ENCODE measurements at regions not wholly inside any gene's neighbourhood (a gene's known extent, or its start where the extent isn't known, plus 50 kb on each side); places are given as distances from the start of the nearest gene placed in this dataset.

DNA sequence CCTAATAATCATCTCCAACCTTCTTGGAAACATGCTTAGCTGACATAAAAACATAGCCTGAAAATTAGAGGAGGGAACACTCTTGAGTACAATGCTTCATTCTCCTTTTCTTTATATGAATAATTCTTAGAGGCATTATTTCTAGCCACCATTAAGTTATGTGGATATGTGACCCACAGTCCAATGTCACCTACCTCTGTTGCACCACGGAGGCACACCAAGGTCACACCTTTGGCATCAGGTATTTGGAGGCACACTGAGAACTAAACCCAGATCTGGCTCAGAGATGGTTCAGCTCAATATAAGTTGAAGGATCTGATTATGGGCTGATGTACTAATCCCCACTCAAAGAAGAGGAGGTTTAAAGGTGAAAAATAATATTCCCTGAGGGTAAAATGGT is 385.1 kb downstream of the POM121L12 start:
- no peaks in the 10 kb centered on the region for H3K27me3 ChIP-seq (ENCODE audit: insufficient read depth, insufficient read length)
- no peak overlapping the region for H3K4me3 ChIP-seq (ENCODE audit: insufficient read length, low read depth)
- H3K9me3 ChIP-seq (ENCODE audit: insufficient read depth, low read length): no peaks in the 10 kb centered on the region
- H3K4me1 ChIP-seq (ENCODE audit: insufficient read depth, insufficient read length): no peaks in the 10 kb centered on the region
- no peaks in the 10 kb centered on the region for H3K36me3 ChIP-seq (ENCODE audit: insufficient read depth, insufficient read length, low read length)
- TF ChIP-seq ZNF274 (IDR thresholded peaks at IDR 0.05; ENCODE audit: low read depth, low read length) (no peak), YY1 (IDR thresholded peaks at IDR 0.05; ENCODE audit: insufficient read depth, insufficient read length) (no peak), SUZ12 (IDR thresholded peaks at IDR 0.05; ENCODE audit: extremely low read depth, insufficient read depth, insufficient read length) (no peak)
- H3K9ac ChIP-seq (ENCODE audit: insufficient read length, low read depth): no peak overlapping the region
- DNase-seq (ENCODE audit: low read depth, low spot score): no peak

DNA sequence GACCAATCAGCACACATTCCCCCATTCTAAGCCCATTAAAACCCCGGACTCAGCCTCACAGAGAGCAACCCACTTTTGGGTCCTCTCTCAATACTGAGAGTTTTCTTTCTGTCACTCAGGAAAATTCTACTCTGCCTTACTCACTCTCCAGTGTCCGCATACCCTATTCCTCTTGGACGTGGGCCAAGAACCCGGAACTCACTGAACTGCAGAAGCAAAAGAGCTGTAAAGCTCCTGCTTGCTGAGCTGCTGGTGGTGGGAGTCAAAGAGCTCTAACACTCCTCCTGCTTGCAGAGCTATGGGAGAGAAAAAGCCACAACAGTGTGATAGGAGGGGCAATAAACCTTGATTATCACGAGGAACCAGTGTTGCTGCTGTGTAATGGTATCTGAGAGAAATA is 386.9 kb downstream of the POM121L12 start:
- Histone ChIP-seq H3K4me3 (ENCODE audit: insufficient read length, low read depth) (no peak overlapping the region), H3K27me3 (ENCODE audit: insufficient read depth, insufficient read length) (no peaks in the 10 kb centered on the region)
- DNase-seq (ENCODE audit: low read depth, low spot score): no peak

DNA sequence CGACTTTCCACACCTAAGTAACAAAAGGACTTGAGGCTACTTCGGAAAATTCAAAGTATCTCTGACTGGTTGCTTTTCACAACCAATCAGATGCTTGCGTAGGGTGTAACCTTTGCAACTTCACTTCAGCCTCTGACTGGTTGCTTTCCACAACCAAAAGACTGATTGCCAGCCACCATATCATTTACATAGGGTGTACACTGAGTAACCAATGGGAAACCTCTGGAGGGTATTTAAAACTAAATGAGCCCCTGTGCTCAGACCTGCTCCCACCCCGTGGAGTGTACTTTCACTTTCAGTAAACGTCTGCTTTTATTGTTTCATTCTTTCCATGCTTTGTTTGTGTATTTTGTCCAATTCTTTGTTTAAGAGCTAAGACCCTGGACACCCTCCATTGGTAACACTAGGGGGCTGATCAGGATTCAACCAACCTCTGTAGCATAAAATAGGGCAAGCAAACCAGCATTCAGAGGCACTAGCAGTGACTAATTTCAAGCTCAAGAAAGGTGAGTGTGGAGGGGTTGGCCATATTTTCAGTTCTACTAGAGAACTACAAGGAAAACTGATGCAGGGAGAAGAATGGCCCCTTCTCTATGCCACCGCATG is 390.8 kb downstream of the POM121L12 start:
- DNase-seq (ENCODE audit: low read depth, low spot score): no peak
- H3K9ac ChIP-seq (ENCODE audit: insufficient read length, low read depth): no peak overlapping the region
- no peaks in the 10 kb centered on the region for H3K27me3 ChIP-seq (ENCODE audit: insufficient read depth, insufficient read length)
- H3K36me3 ChIP-seq (ENCODE audit: insufficient read depth, insufficient read length, low read length): no peaks in the 10 kb centered on the region
- H3K4me3 ChIP-seq (ENCODE audit: insufficient read length, low read depth): no peak overlapping the region
- no peaks in the 10 kb centered on the region for H3K4me1 ChIP-seq (ENCODE audit: insufficient read depth, insufficient read length)
- no peaks in the 10 kb centered on the region; the same call in 1 of the 2 replicates for H3K9me3 ChIP-seq (ENCODE audit: insufficient read depth, low read length)
- TF ChIP-seq SUZ12 (IDR thresholded peaks at IDR 0.05; ENCODE audit: extremely low read depth, insufficient read depth, insufficient read length) (no peak), ZNF274 (IDR thresholded peaks at IDR 0.05; ENCODE audit: low read depth, low read length) (no peak), YY1 (IDR thresholded peaks at IDR 0.05; ENCODE audit: insufficient read depth, insufficient read length) (no peak)

More for the DNA sequence above, 386.9 kb downstream of the POM121L12 start:
- no peak for TF ChIP-seq YY1 (IDR thresholded peaks at IDR 0.05; ENCODE audit: insufficient read depth, insufficient read length)
- no peak for TF ChIP-seq SUZ12 (IDR thresholded peaks at IDR 0.05; ENCODE audit: extremely low read depth, insufficient read depth, insufficient read length)
- TF ChIP-seq ZNF274 (IDR thresholded peaks at IDR 0.05; ENCODE audit: low read depth, low read length): no peak
- H3K4me1 ChIP-seq (ENCODE audit: insufficient read depth, insufficient read length): no peaks in the 10 kb centered on the region
- H3K9me3 ChIP-seq (ENCODE audit: insufficient read depth, low read length): no peaks in the 10 kb centered on the region
- no peak overlapping the region for H3K9ac ChIP-seq (ENCODE audit: insufficient read length, low read depth)
- H3K36me3 ChIP-seq (ENCODE audit: insufficient read depth, insufficient read length, low read length): no peaks in the 10 kb centered on the region

DNA sequence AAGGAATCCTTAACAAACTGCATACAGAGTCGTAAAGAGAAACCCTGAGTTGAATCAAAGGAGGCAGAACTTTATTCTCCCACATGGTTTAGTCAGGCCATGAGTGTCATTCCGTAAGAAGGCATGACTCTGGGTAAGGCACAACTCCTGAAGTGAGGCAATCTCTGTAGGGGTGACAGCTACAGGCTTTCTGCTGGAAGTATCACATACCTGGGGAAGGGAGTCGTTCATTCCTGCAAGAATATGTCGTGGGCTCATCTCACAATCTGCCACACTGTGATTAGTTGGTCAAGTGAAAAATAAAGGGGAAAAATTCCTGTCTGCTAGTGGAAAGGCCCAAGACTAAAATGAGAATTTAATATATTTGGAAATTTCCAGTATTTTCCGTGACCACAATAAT is 392.6 kb downstream of the POM121L12 start:
- H3K27me3 ChIP-seq (ENCODE audit: insufficient read depth, insufficient read length): no peaks in the 10 kb centered on the region
- no peaks in the 10 kb centered on the region; the same call in 1 of the 2 replicates for H3K9me3 ChIP-seq (ENCODE audit: insufficient read depth, low read length)
- no peaks in the 10 kb centered on the region for H3K36me3 ChIP-seq (ENCODE audit: insufficient read depth, insufficient read length, low read length)
- H3K9ac ChIP-seq (ENCODE audit: insufficient read length, low read depth): no peak overlapping the region
- no peak overlapping the region for H3K4me3 ChIP-seq (ENCODE audit: insufficient read length, low read depth)
- DNase-seq (ENCODE audit: low read depth, low spot score): no peak
- TF ChIP-seq SUZ12 (IDR thresholded peaks at IDR 0.05; ENCODE audit: extremely low read depth, insufficient read depth, insufficient read length) (no peak), ZNF274 (IDR thresholded peaks at IDR 0.05; ENCODE audit: low read depth, low read length) (no peak), YY1 (IDR thresholded peaks at IDR 0.05; ENCODE audit: insufficient read depth, insufficient read length) (no peak)
- H3K4me1 ChIP-seq (ENCODE audit: insufficient read depth, insufficient read length): no peaks in the 10 kb centered on the region

DNA sequence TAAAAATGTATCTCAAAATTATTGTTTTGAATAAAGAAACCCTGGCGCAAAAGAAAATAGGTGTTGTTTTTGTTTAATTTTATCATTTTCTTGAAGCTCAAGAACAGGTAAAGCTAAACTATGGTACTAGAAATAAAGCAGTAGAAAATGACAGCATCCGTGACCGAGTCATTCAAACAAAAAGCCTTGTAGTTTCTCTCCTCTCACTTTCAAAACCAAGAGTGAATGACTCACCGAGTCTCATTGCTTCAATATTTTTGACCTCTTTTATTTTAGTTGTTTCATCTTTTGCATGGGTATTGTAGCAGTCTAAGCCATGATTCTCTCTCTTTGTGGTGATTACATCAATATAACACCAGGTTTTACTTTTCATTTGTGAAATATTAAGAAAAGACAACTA is 396.5 kb downstream of the POM121L12 start:
- TF ChIP-seq YY1 (IDR thresholded peaks at IDR 0.05; ENCODE audit: insufficient read depth, insufficient read length) (no peak), SUZ12 (IDR thresholded peaks at IDR 0.05; ENCODE audit: extremely low read depth, insufficient read depth, insufficient read length) (no peak), ZNF274 (IDR thresholded peaks at IDR 0.05; ENCODE audit: low read depth, low read length) (no peak)
- Histone ChIP-seq H3K27me3 (ENCODE audit: insufficient read depth, insufficient read length) (no peaks in the 10 kb centered on the region), H3K9ac (ENCODE audit: insufficient read length, low read depth) (no peak overlapping the region), H3K4me3 (ENCODE audit: insufficient read length, low read depth) (no peak overlapping the region), H3K36me3 (ENCODE audit: insufficient read depth, insufficient read length, low read length) (no peaks in the 10 kb centered on the region), H3K9me3 (ENCODE audit: insufficient read depth, low read length) (no peaks in the 10 kb centered on the region; the same call in 1 of the 2 replicates), H3K4me1 (ENCODE audit: insufficient read depth, insufficient read length) (no peaks in the 10 kb centered on the region)
- DNase-seq (ENCODE audit: low read depth, low spot score): no peak

DNA sequence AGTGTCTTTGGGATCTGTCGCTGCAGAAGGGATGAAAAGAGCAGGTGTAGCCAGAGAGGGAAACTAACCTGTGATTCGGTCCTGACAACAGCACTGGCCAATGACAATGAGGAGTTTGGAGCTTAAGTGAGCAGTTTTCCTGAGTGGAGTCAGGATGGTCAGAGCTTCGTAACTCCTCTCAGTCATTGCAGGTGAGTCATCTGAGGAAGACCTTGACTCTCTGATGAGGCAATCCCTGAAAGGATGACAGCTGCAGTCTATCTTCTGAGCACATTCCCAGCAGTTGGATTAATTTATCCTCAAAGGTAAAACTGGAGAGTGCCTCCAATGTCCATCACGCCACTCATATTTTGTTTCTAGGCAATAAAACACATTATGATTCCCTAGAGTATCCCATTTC is 401.9 kb downstream of the POM121L12 start:
- no peaks in the 10 kb centered on the region for H3K36me3 ChIP-seq (ENCODE audit: insufficient read depth, insufficient read length, low read length)
- no peaks in the 10 kb centered on the region for H3K27me3 ChIP-seq (ENCODE audit: insufficient read depth, insufficient read length)
- TF ChIP-seq YY1 (IDR thresholded peaks at IDR 0.05; ENCODE audit: insufficient read depth, insufficient read length) (no peak), ZNF274 (IDR thresholded peaks at IDR 0.05; ENCODE audit: low read depth, low read length) (no peak), SUZ12 (IDR thresholded peaks at IDR 0.05; ENCODE audit: extremely low read depth, insufficient read depth, insufficient read length) (no peak)
- no peak for DNase-seq (ENCODE audit: low read depth, low spot score)
- H3K4me1 ChIP-seq (ENCODE audit: insufficient read depth, insufficient read length): no peaks in the 10 kb centered on the region
- H3K9me3 ChIP-seq (ENCODE audit: insufficient read depth, low read length): no peaks in the 10 kb centered on the region
- H3K9ac ChIP-seq (ENCODE audit: insufficient read length, low read depth): no peak overlapping the region
- no peak overlapping the region for H3K4me3 ChIP-seq (ENCODE audit: insufficient read length, low read depth)

DNA sequence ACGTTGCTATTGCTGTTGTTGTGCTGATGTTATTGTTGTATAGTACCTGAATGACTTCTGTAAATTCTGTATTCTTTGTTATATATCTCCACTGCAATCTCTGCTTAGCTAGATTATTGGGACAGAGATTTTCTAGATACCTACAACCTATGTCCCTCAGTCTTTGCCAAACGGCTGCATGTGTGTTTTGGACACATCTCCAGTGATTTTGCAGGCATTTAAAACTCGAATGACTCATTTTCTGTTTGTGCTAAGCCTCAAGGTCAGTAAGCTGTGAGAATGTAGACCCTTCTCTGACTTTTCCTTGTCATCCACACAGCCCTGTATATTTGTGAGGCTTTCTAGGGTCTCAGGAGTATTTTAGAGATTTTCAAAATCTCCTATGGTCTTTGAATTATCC is 410.7 kb downstream of the POM121L12 start:
- H3K36me3 ChIP-seq (ENCODE audit: insufficient read depth, insufficient read length, low read length): no peaks in the 10 kb centered on the region
- H3K4me1 ChIP-seq (ENCODE audit: insufficient read depth, insufficient read length): no peaks in the 10 kb centered on the region
- H3K9me3 ChIP-seq (ENCODE audit: insufficient read depth, low read length): no peaks in the 10 kb centered on the region
- H3K4me3 ChIP-seq (ENCODE audit: insufficient read length, low read depth): no peak overlapping the region
- H3K9ac ChIP-seq (ENCODE audit: insufficient read length, low read depth): no peak overlapping the region
- no peak for TF ChIP-seq ZNF274 (IDR thresholded peaks at IDR 0.05; ENCODE audit: low read depth, low read length)
- no peak for TF ChIP-seq YY1 (IDR thresholded peaks at IDR 0.05; ENCODE audit: insufficient read depth, insufficient read length)
- no peak for TF ChIP-seq SUZ12 (IDR thresholded peaks at IDR 0.05; ENCODE audit: extremely low read depth, insufficient read depth, insufficient read length)
- H3K27me3 ChIP-seq (ENCODE audit: insufficient read depth, insufficient read length): no peaks in the 10 kb centered on the region
- no peak for DNase-seq (ENCODE audit: low read depth, low spot score)
